MG63 (cell line): ENCODE measurements at regions not wholly inside any gene's neighbourhood (a gene's known extent, or its start where the extent isn't known, plus 50 kb on each side); places are given as distances from the start of the nearest gene placed in this dataset.

Experiments used
- DNase-seq: peaks from one replicate; pipeline ENCODE4 v3.0.0-alpha.2; 2020
- H3K27me3 ChIP-seq: fragments of 250-450 bp; sonication (Bioruptor Pico); 2 replicates; pipeline ENCODE4 v1.5.1; 2020; ENCODE audit warnings: mild to moderate bottlenecking, moderate library complexity
- H3K36me3 ChIP-seq: fragments of 250-450 bp; sonication (Bioruptor Pico); 2 replicates; pipeline ENCODE4 v1.5.1; 2020; ENCODE audit warnings: mild to moderate bottlenecking, moderate library complexity
- H3K4me3 ChIP-seq: fragments of 250-450 bp; sonication (Bioruptor Pico); 2 replicates; pipeline ENCODE4 v1.5.1; 2020; ENCODE audit warnings: mild to moderate bottlenecking, moderate library complexity
- H3K9me3 ChIP-seq: fragments of 250-450 bp; sonication (Bioruptor Pico); 2 replicates; pipeline ENCODE4 v1.5.1; 2020; ENCODE audit warnings: mild to moderate bottlenecking, moderate library complexity

GRCh38 chr14:101242442-101243385 is 318.6 kb upstream of the DIO3 start:
- H3K4me3 ChIP-seq: no peak overlapping the region
- no peaks in the 10 kb centered on the region for H3K36me3 ChIP-seq
- H3K27me3 ChIP-seq: no peaks in the 10 kb centered on the region
- no peak for DNase-seq
- no peaks in the 10 kb centered on the region for H3K9me3 ChIP-seq

- Histone ChIP-seq H3K27me3 (no peaks in the 10 kb centered on the region), H3K9me3 (no peaks in the 10 kb centered on the region), H3K4me3 (no peak overlapping the region), H3K36me3 (no peaks in the 10 kb centered on the region)
- no peak for DNase-seq
Measured at GRCh38 chr14:101243587-101244338, 317.5 kb upstream of the DIO3 start.

- DNase-seq: no peak
- H3K9me3 ChIP-seq: no peaks in the 10 kb centered on the region
- H3K36me3 ChIP-seq: no peaks in the 10 kb centered on the region
- H3K27me3 ChIP-seq: no peaks in the 10 kb centered on the region
- H3K4me3 ChIP-seq: no peak overlapping the region
Measured at GRCh38 chr14:101246894-101247841, 314.1 kb upstream of the DIO3 start.

GRCh38 chr14:101247842-101248725 is 313.2 kb upstream of the DIO3 start:
- Histone ChIP-seq H3K4me3 (no peak overlapping the region), H3K9me3 (no peaks in the 10 kb centered on the region), H3K27me3 (no peaks in the 10 kb centered on the region), H3K36me3 (no peaks in the 10 kb centered on the region)
- DNase-seq: no peak

- Histone ChIP-seq H3K27me3 (no peaks in the 10 kb centered on the region), H3K9me3 (no peaks in the 10 kb centered on the region), H3K36me3 (no peaks in the 10 kb centered on the region), H3K4me3 (no peak overlapping the region)
- no peak for DNase-seq
Measured at GRCh38 chr14:101248840-101249675, 312.2 kb upstream of the DIO3 start.

GRCh38 chr14:101249676-101250036 is 311.6 kb upstream of the DIO3 start:
- H3K9me3 ChIP-seq: no peaks in the 10 kb centered on the region
- H3K4me3 ChIP-seq: no peak overlapping the region
- no peaks in the 10 kb centered on the region for H3K27me3 ChIP-seq
- no peaks in the 10 kb centered on the region for H3K36me3 ChIP-seq
- DNase-seq: no peak

GRCh38 chr14:101250336-101250947 is 310.9 kb upstream of the DIO3 start:
- Histone ChIP-seq H3K36me3 (no peaks in the 10 kb centered on the region), H3K9me3 (no peaks in the 10 kb centered on the region), H3K27me3 (no peaks in the 10 kb centered on the region), H3K4me3 (no peak overlapping the region)
- DNase-seq: no peak

- no peaks in the 10 kb centered on the region for H3K9me3 ChIP-seq
- no peak for DNase-seq
- no peaks in the 10 kb centered on the region for H3K36me3 ChIP-seq
- H3K27me3 ChIP-seq: no peaks in the 10 kb centered on the region
- H3K4me3 ChIP-seq: no peak overlapping the region
Measured at GRCh38 chr14:101250948-101251811, 310.1 kb upstream of the DIO3 start.

GRCh38 chr14:101251812-101252442 is 309.4 kb upstream of the DIO3 start:
- H3K4me3 ChIP-seq: no peak overlapping the region

GRCh38 chr14:101252443-101253214 is 308.7 kb upstream of the DIO3 start:
- Histone ChIP-seq H3K9me3 (no peaks in the 10 kb centered on the region), H3K4me3 (no peak overlapping the region), H3K27me3 (no peaks in the 10 kb centered on the region), H3K36me3 (no peaks in the 10 kb centered on the region)
- no peak for DNase-seq

More at GRCh38 chr14:101251812-101252442, 309.4 kb upstream of the DIO3 start:
- no peaks in the 10 kb centered on the region for H3K36me3 ChIP-seq
- DNase-seq: no peak
- H3K27me3 ChIP-seq: no peaks in the 10 kb centered on the region
- no peaks in the 10 kb centered on the region for H3K9me3 ChIP-seq

- no peaks in the 10 kb centered on the region for H3K36me3 ChIP-seq
- H3K27me3 ChIP-seq: no peaks in the 10 kb centered on the region
- DNase-seq: no peak
- no peak overlapping the region for H3K4me3 ChIP-seq
- H3K9me3 ChIP-seq: no peaks in the 10 kb centered on the region
Measured at GRCh38 chr14:101253948-101254347, 307.3 kb upstream of the DIO3 start.

- no peaks in the 10 kb centered on the region for H3K36me3 ChIP-seq
- no peak for DNase-seq
- H3K4me3 ChIP-seq: no peak overlapping the region
- no peaks in the 10 kb centered on the region for H3K9me3 ChIP-seq
- no peaks in the 10 kb centered on the region for H3K27me3 ChIP-seq
Measured at GRCh38 chr14:101254805-101255764, 306.2 kb upstream of the DIO3 start.
